ENCODE measurements at regions not wholly inside any gene's neighbourhood (a gene's known extent, or its start where the extent isn't known, plus 50 kb on each side); places are given as distances from the start of the nearest gene placed in this dataset.
"Not testable (repeated sequence)": the region's sequence is repeated elsewhere in the genome, so short reads cannot be mapped to it uniquely, and the experiment has no call there.

- DNase-seq: not testable (repeated sequence)
Measured at GRCh38 chr4:124075276-124075675, 637.3 kb downstream of the ANKRD50 start.

- DNase-seq: no peak
Measured at GRCh38 chr4:124079174-124079780, 633.3 kb downstream of the ANKRD50 start.

GRCh38 chr4:124083711-124084110 lies 628.8 kb downstream of the ANKRD50 start:
- no peak for DNase-seq

- DNase-seq: no peak
Measured at GRCh38 chr4:124085561-124086180, 626.9 kb downstream of the ANKRD50 start.

- no peak for DNase-seq
Measured at GRCh38 chr4:124090021-124090420, 622.5 kb downstream of the ANKRD50 start.

- no peak for DNase-seq
Measured at GRCh38 chr4:124092101-124092500, 620.4 kb downstream of the ANKRD50 start.

GRCh38 chr4:124092541-124092984 lies 620.0 kb downstream of the ANKRD50 start:
- DNase-seq: no peak

GRCh38 chr4:124095621-124096020 lies 616.9 kb downstream of the ANKRD50 start:
- DNase-seq: no peak

GRCh38 chr4:124096290-124096689 lies 616.2 kb downstream of the ANKRD50 start:
- no peak for DNase-seq

GRCh38 chr4:124097447-124097846 lies 615.1 kb downstream of the ANKRD50 start:
- no peak for DNase-seq

GRCh38 chr4:124104101-124104500 lies 608.4 kb downstream of the ANKRD50 start:
- no peak for DNase-seq

- DNase-seq: no peak
Measured at GRCh38 chr4:124104628-124105027, 607.9 kb downstream of the ANKRD50 start.

- no peak for DNase-seq
Measured at GRCh38 chr4:124105212-124105611, 607.3 kb downstream of the ANKRD50 start.

- no peak for DNase-seq
Measured at GRCh38 chr4:124111411-124111810, 601.1 kb downstream of the ANKRD50 start.

GRCh38 chr4:124111922-124112321 lies 600.6 kb downstream of the ANKRD50 start:
- peak; percentile 33 for DNase-seq

GRCh38 chr4:124118061-124118460 lies 594.5 kb downstream of the ANKRD50 start:
- DNase-seq: no peak

- no peak for DNase-seq
Measured at GRCh38 chr4:124121461-124121971, 591.0 kb downstream of the ANKRD50 start.

GRCh38 chr4:124123181-124123580 lies 589.4 kb downstream of the ANKRD50 start:
- DNase-seq: no peak

- DNase-seq: no peak
Measured at GRCh38 chr4:124123721-124124120, 588.8 kb downstream of the ANKRD50 start.

- DNase-seq: not testable (repeated sequence)
Measured at GRCh38 chr4:124131324-124131723, 581.2 kb downstream of the ANKRD50 start.

- DNase-seq: no peak
Measured at GRCh38 chr4:124132161-124132560, 580.4 kb downstream of the ANKRD50 start.

- no peak for DNase-seq
Measured at GRCh38 chr4:124133753-124134152, 578.8 kb downstream of the ANKRD50 start.

GRCh38 chr4:124135409-124135813 lies 577.1 kb downstream of the ANKRD50 start:
- DNase-seq: no peak

GRCh38 chr4:124139044-124139443 lies 573.5 kb downstream of the ANKRD50 start:
- no peak for DNase-seq

- no peak for DNase-seq
Measured at GRCh38 chr4:124143632-124144031, 568.9 kb downstream of the ANKRD50 start.

Measured in NCI-H510A treated with DMSO at 0.1 percent for 48 hours (cell line).